ENCODE measurements at regions not wholly inside any gene's neighbourhood (a gene's known extent, or its start where the extent isn't known, plus 50 kb on each side); places are given as distances from the start of the nearest gene placed in this dataset.

GRCh38 chr7:42722198-42722597 lies 189.7 kb downstream of the C7orf25 start:
- POLR2A ChIA-PET (ENCODE audit: partially characterized antibody), result no interaction called here
- no peak overlapping the region for H3K4me3 ChIP-seq (ENCODE audit: extremely low read depth in 1 of 4, insufficient read depth in 2 of 4, low read depth in 3 of 4, low read length in 4 of 4)
- H3K9ac ChIP-seq (replicated peaks in 1 of 4; ENCODE audit: extremely low read depth in 1 of 4, low read depth in 3 of 4, low read length in 3 of 4), result no peak overlapping the region
- no peak overlapping the region for H2BK15ac ChIP-seq (ENCODE audit: low read length)
- no peak overlapping the region for H3K4ac ChIP-seq (replicated peaks; ENCODE audit: insufficient read length, low read depth, low read length)
- FAIRE-seq (no peak), DNase-seq (ENCODE audit: low read depth in 1 of 2, low spot score in 2 of 2) (no peak)
- no peak overlapping the region for H3K23ac ChIP-seq (ENCODE audit: insufficient read length)
- no peak overlapping the region for H4K5ac ChIP-seq (ENCODE audit: insufficient read length, low read depth, low read length)
- no peaks in the 10 kb centered on the region for H3K36me3 ChIP-seq (ENCODE audit: control insufficient read depth in 2 of 4, insufficient read depth in 4 of 4, low read length in 3 of 4)
- H3K56ac ChIP-seq (replicated peaks; ENCODE audit: insufficient read length, low read depth, low read length), result no peak overlapping the region
- no peaks in the 10 kb centered on the region; a peak in 1 of 7 replicates for H3K4me1 ChIP-seq (replicated peaks in 1 of 4; ENCODE audit: control insufficient read depth in 3 of 4, insufficient read depth in 4 of 4, low read length in 3 of 4)
- no peak overlapping the region for H2BK120ac ChIP-seq (replicated peaks; ENCODE audit: low read depth, low read length)
- H2AK5ac ChIP-seq (ENCODE audit: low read depth, low read length), result no peak overlapping the region
- no peak overlapping the region for H3K4me2 ChIP-seq (ENCODE audit: insufficient read depth in 1 of 2, low read depth in 2 of 2, low read length in 2 of 2)
- no peak overlapping the region for H2BK12ac ChIP-seq (ENCODE audit: low read depth, low read length)
- H4K8ac ChIP-seq (ENCODE audit: extremely low read depth, insufficient read depth, low read length), result no peak overlapping the region
- H2AFZ ChIP-seq (ENCODE audit: low read length), result no peak overlapping the region
- H3K14ac ChIP-seq (ENCODE audit: insufficient read length), result no peak overlapping the region
- no peaks in the 10 kb centered on the region; a peak in 1 of 4 replicates for H3K9me3 ChIP-seq (ENCODE audit: insufficient read depth in 2 of 2, low read depth in 1 of 2, low read length in 1 of 2)
- no peak for TF ChIP-seq CTBP2 (IDR thresholded peaks at IDR 0.05; ENCODE audit: borderline replicate concordance, insufficient read depth, insufficient read length, low read length)
- TF ChIP-seq FOSL1 (IDR thresholded peaks at IDR 0.05; ENCODE audit: insufficient read depth, low read depth, low read length), result no peak
- no peak; the same call in 1 of the 2 replicates for TF ChIP-seq MAFK (IDR thresholded peaks at IDR 0.05; ENCODE audit: low read depth, low read length)
- TF ChIP-seq SIX5 (IDR thresholded peaks at IDR 0.05; ENCODE audit: low read depth, low read length), result no peak
- TF ChIP-seq POLR2AphosphoS5 (IDR thresholded peaks at IDR 0.05; ENCODE audit: low read depth, low read length), result no peak
- no peaks in the 10 kb centered on the region for H4K20me1 ChIP-seq (replicated peaks in 1 of 2; ENCODE audit: control insufficient read depth in 1 of 2, insufficient read depth in 2 of 2, low read length in 2 of 2)
- CTCF ChIA-PET (ENCODE audit: partially characterized antibody), result interaction anchor here (1.2 to 3.8 kb wide), 3 partner anchors 24 to 779 kb away, joined by 4 to 31 read pairs (median 7); no protein-coding TSS in a partner anchor
- no peak overlapping the region for H3K27ac ChIP-seq (ENCODE audit: low read depth, low read length)
- no peak overlapping the region for H4K91ac ChIP-seq (replicated peaks; ENCODE audit: insufficient read length, low read length)
- no peak overlapping the region for H2BK20ac ChIP-seq (ENCODE audit: low read length)
- H3K27me3 ChIP-seq (replicated peaks in 1 of 4; ENCODE audit: control insufficient read depth in 3 of 4, extremely low read depth in 1 of 4, insufficient read depth in 3 of 4, low read length in 3 of 4), result no peaks in the 10 kb centered on the region
- no peaks in the 10 kb centered on the region for H3K79me1 ChIP-seq (ENCODE audit: low read depth, low read length)
- no peak overlapping the region for H2BK5ac ChIP-seq (ENCODE audit: low read depth, low read length)
- H3K23me2 ChIP-seq (ENCODE audit: low read depth, low read length), result no peaks in the 10 kb centered on the region
- no peak overlapping the region for H3K18ac ChIP-seq (ENCODE audit: extremely low read depth, low read length)
- H3K79me2 ChIP-seq (ENCODE audit: control insufficient read depth in 1 of 2, insufficient read depth in 2 of 2, low read length in 2 of 2), result no peaks in the 10 kb centered on the region

All from H1 (cell line).